MCF 10A (cell line): ENCODE measurements at regions not wholly inside any gene's neighbourhood (a gene's known extent, or its start where the extent isn't known, plus 50 kb on each side); places are given as distances from the start of the nearest gene placed in this dataset.

Experiments used
- BruUV-seq: library from RNA; stranded (reverse); fragments of 400-500 nt; replicated peaks from 2 replicates; lab custom pipeline; 2021; lab: Mats Ljungman, UMichigan
- CTCF ChIA-PET: fragments of 300-600 bp; sonication (Branson Sonifier 250); formaldehyde crosslinking; extraction: SDS; loops from one replicate; lab custom pipeline; 2021; ENCODE audit warnings: antibody characterized with exemption, inconsistent platforms; lab: Yijun Ruan, JAX
- POLR2A ChIA-PET: fragments of 300-600, 350-650 bp; sonication (Branson Sonifier 250); formaldehyde crosslinking; extraction: SDS; loops from one replicate; lab custom pipeline; 2020; ENCODE audit warnings: antibody characterized with exemption, inconsistent platforms; lab: Yijun Ruan, JAX
- DNase-seq: peaks from one replicate; pipeline ENCODE4 v3.0.0-alpha.2; 2018; ENCODE audit not compliant: unreplicated experiment
- H3K27ac Mint-ChIP-seq: one replicate; pipeline ENCODE4 v1.8.0; 2022; ENCODE audit warnings: mild to moderate bottlenecking, low read depth, mixed read lengths; ENCODE audit not compliant: unreplicated experiment
- H3K27me3 Mint-ChIP-seq: one replicate; pipeline ENCODE4 v1.8.0; 2022; ENCODE audit warnings: mixed read lengths; ENCODE audit not compliant: insufficient read depth, unreplicated experiment
- H3K36me3 Mint-ChIP-seq: one replicate; pipeline ENCODE4 v1.8.0; 2022; ENCODE audit warnings: mild to moderate bottlenecking, moderate library complexity, mixed read lengths; ENCODE audit not compliant: insufficient read depth, unreplicated experiment
- H3K4me1 Mint-ChIP-seq: one replicate; pipeline ENCODE4 v1.8.0; 2022; ENCODE audit warnings: mixed read lengths; ENCODE audit not compliant: insufficient read depth, unreplicated experiment
- H3K4me3 Mint-ChIP-seq: one replicate; pipeline ENCODE4 v1.8.0; 2022; ENCODE audit warnings: mild to moderate bottlenecking, moderate library complexity, mixed read lengths; ENCODE audit not compliant: unreplicated experiment
- H3K9me3 Mint-ChIP-seq: one replicate; pipeline ENCODE4 v1.8.0; 2022; ENCODE audit warnings: mixed read lengths; ENCODE audit not compliant: unreplicated experiment
- intact Hi-C: fragments of 100-400 bp; cut with micrococcal nuclease; formaldehyde crosslinking; loops from 2 replicates; pipeline ENCODE4 v1.14.1; 2022
- TF ChIP-seq, protein P1 (sequence below): fragments of 200-600 bp; IDR thresholded peaks from one replicate; pipeline ENCODE4 v1.8.0; 2022; ENCODE audit warnings: antibody characterized with exemption, mild to moderate bottlenecking; ENCODE audit not compliant: unreplicated experiment

DNA sequence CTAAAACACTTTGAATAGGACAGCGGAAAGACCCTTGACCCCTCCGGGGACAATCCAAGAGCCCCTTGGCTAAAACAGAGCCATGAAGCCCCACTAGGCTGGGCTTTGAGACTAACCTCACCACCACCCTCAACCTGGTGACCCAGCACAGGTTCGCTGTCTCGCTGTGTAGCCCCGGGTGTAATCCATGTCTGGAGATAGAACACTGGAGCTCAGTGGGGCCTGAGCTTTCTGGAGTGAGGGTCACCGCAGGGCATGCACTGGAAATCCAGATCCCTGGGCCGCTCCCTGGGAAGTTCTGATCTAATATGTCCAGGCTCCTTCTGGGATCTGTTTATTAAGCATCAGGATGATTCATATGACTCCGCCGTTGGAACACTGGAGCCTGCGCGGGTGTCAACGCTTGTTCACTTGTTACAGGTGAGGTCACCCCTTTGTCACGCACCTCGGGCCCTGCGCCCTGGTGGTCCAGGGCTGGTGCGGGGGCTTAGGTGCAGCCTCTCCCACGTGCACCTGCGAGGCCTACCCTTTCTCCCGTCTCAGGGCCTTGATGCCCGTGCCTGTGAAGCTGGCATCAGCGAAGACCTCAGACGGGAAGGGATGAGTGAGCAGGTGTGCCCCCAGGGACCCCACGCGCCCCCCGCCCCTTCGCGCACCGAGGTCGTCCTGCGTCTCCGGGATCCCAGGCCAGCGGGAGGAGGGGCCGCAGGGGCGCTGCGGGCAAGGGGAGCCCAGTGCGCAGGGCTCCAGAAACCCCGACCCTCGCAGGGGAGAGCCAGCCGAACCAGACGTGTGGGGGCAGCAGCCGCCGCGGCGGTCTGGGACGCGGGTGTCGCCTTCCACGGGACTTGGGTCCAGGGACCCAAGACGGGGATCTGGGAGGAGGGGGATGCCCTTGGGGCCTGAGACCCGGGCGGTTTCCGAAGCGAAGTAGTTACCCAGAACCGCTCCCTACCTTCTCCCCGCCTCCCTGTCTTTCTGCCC is 224.1 kb upstream of the FOXF1 start:
- DNase-seq = no peak
- Mint-ChIP-seq H3K9me3 (no peaks in the 10 kb centered on the region), H3K4me3 (no peak overlapping the region), H3K4me1 (no peaks in the 10 kb centered on the region), H3K27me3 (peaks cover 65% of the 10 kb centered on the region), H3K36me3 (no peaks in the 10 kb centered on the region), H3K27ac (no peak overlapping the region)
- ChIA-PET POLR2A (no interaction called here), CTCF (no interaction called here)
- BruUV-seq = no TSS peak
- intact Hi-C loops = no loop called here
- TF ChIP-seq, protein P1, sequence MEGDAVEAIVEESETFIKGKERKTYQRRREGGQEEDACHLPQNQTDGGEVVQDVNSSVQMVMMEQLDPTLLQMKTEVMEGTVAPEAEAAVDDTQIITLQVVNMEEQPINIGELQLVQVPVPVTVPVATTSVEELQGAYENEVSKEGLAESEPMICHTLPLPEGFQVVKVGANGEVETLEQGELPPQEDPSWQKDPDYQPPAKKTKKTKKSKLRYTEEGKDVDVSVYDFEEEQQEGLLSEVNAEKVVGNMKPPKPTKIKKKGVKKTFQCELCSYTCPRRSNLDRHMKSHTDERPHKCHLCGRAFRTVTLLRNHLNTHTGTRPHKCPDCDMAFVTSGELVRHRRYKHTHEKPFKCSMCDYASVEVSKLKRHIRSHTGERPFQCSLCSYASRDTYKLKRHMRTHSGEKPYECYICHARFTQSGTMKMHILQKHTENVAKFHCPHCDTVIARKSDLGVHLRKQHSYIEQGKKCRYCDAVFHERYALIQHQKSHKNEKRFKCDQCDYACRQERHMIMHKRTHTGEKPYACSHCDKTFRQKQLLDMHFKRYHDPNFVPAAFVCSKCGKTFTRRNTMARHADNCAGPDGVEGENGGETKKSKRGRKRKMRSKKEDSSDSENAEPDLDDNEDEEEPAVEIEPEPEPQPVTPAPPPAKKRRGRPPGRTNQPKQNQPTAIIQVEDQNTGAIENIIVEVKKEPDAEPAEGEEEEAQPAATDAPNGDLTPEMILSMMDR = no peak

DNA sequence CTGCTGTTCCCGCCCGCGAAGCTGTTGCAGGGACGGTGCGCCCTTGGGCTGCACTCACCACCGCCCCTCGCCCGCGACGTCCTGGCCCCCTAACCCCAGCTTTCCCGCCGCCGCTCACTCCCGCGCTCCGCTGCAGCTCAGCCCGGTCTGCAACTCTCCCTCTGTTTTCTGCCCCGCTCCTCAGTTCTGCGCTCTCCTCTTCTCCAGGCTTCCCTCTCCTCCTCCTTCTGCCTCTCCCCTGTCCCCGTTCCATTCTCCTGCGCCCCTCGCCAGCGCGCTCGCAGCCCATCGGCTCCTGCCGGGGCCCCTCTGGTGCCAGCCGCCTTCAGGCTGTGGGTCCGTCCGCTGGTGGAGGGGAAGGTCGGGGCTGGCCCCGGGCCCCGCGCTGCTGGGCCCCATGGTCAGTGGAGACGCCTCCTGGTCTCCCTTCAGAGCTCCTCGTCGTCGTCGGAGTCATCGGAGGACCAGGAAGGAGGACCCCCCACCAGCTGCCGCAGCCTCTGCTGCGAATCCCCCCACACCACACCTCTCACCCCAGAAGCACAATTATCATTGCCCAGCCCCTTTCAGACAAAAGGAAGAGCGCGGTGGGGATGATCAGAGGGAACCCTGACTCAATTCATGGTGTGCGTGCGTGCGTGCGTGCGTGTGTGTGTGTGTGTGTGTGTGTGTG is 223.2 kb upstream of the FOXF1 start:
- H3K4me3 Mint-ChIP-seq = no peak overlapping the region
- CTCF ChIA-PET = interaction anchor here (0.5 kb wide), 1 partner anchor 182 kb away, joined by 3 read pairs; no protein-coding TSS in a partner anchor
- intact Hi-C loops = no loop called here
- no peak for DNase-seq
- no peaks in the 10 kb centered on the region for H3K4me1 Mint-ChIP-seq
- no peaks in the 10 kb centered on the region for H3K9me3 Mint-ChIP-seq
- TF ChIP-seq, protein P1 = no peak
- peaks cover 74% of the 10 kb centered on the region for H3K27me3 Mint-ChIP-seq
- H3K27ac Mint-ChIP-seq = no peak overlapping the region
- POLR2A ChIA-PET = no interaction called here
- no TSS peak for BruUV-seq
- H3K36me3 Mint-ChIP-seq = no peaks in the 10 kb centered on the region

DNA sequence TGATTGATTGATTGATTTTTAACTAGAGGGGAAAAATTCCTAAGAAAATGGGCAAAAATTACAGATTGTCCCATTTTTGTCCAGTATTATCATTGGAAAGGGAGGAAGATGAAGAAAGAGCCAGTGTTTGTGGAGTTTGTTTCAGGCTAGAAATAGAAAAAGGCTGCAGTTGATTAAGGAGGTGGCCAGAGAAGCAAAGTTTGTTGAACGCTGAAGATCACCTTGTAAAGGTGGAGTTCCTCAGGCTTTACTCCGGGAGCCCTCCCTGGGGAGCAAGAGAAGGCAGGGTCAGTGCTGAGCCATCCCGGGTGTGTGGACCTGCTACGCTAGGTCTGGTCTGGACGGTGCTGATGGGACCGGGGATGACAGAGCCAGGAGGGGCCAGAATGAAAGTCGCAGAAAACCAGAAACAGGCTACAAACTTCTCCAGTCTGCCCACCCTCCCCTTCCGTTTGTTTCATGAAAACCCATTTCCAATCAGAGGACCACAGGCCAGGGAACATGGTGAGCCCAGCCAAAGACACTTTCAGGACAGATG is 222.6 kb upstream of the FOXF1 start:
- BruUV-seq = no TSS peak
- no peaks in the 10 kb centered on the region for H3K36me3 Mint-ChIP-seq
- no peak overlapping the region for H3K27ac Mint-ChIP-seq
- POLR2A ChIA-PET = no interaction called here
- no peaks in the 10 kb centered on the region for H3K4me1 Mint-ChIP-seq
- no peaks in the 10 kb centered on the region for H3K9me3 Mint-ChIP-seq
- CTCF ChIA-PET = interaction anchor here (0.5 kb wide), 1 partner anchor 182 kb away, joined by 3 read pairs; no protein-coding TSS in a partner anchor
- TF ChIP-seq, protein P1 = no peak
- H3K4me3 Mint-ChIP-seq = no peak overlapping the region
- H3K27me3 Mint-ChIP-seq = peaks cover 74% of the 10 kb centered on the region
- DNase-seq = no peak
- intact Hi-C loops = no loop called here
